HG03439 (cell line): ENCODE measurements at regions not wholly inside any gene's neighbourhood (a gene's known extent, or its start where the extent isn't known, plus 50 kb on each side); places are given as distances from the start of the nearest gene placed in this dataset.

Experiments used
- ATAC-seq: cut with Tn5 transposase; IDR thresholded peaks from one replicate; pipeline ENCODE4 v1.9.1; 2021; ENCODE audit warnings: mild to moderate bottlenecking, moderate library complexity; ENCODE audit not compliant: unreplicated experiment

GRCh38 chr3:99016452-99016851 is 115.0 kb upstream of the DCBLD2 start:
- ATAC-seq = no peak

DNA sequence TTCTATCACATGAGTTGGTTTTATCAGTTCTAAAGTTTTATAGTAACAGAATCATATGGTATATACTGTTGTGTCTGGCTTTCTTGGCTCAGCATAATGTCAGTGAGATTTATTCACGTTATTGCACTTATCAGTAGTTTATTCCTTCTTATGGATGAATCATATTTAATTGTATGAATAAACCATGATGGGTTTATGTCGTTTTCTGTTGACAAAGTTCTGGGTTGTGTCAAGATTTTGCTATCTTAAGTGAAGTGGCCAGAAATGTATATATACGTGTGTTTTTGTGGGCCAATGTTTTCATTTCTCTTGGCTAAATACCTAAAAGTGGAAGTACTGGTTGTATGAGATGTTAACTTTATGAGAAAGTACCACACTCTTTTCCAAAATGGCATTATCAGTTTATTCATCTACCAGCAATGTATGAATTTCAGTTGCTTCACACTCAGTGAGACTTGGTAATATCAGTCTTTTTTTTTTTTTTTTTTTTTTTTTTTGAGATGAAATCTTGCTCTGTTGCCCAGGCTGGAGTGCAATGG is 112.4 kb upstream of the DCBLD2 start:
- no peak for ATAC-seq

GRCh38 chr3:99013077-99013476 is 111.6 kb upstream of the DCBLD2 start:
- no peak for ATAC-seq

DNA sequence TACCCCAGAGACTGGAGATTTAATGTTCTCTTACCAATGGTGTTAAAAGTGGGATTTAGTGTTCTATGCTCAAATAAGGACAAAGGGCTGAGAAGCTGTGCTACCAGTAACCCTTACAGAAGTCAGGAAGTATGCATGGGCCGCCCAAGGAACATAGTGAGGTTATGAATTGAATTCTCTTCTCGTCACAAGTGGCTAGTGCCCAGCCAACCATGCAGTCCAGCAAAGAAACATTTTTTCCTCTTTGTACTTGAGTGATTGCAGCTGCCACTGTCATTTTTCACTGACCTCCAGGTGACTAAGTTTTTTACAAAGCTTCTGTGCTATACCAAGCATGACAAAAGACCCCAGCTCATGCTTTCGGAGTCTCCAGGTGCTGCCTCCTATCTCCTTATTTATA is 110.6 kb upstream of the DCBLD2 start:
- peak; percentile 91 for ATAC-seq

DNA sequence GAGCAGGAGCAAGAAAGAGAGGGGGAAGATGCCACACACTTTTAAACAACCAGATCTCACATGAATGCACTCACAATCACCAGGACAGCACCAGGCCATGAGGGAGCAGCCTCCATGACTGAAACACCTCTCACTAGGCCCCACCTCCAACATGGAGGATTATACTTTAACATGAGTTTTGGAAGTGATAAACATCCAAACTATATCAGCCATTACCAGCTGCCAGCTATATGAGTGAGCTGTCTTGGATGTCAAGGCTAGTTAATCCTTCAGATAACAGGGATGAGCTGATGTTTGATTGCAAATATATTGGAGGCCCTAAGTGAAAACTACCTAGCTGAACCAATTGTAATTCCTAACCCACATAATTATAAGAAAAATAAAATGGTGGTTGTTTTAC is 108.4 kb upstream of the DCBLD2 start:
- no peak for ATAC-seq

DNA sequence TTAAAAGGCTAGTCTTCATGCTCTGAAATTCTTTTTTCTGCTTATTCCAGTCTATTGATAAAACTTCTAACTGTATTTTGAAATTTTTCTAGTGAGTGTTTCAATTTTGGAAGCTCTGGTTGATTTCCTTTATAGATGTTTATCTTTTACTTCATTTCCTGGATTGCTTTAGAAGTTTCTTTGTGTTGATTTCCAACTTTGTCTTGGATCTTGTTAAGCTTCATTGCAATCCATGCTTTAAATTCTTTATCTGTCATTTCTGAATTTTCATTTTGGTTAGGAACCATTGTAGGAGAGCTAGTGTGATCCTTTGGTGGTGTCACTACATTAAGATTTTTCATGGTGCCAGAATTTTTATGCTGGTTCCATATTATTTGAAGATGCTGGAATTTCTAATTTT is 105.2 kb upstream of the DCBLD2 start:
- no peak for ATAC-seq

DNA sequence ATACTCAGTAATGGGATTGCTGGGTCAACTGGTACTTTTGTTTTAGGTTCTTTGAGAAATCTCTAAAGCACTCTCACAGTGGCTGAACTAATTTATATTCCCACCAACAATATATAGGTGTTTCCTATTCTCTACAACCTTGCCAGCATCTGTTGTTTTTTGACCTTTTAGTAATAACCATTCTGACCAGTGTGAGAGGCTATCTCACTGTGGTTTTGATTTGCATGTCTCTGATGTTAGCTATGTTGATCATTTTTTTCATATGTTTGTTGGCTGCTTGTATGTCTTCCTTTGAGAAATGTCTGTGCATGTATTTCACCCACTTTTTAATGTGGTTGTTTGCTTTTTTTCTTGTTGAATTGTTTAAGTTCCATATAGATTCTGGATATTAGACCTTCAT is 98.2 kb upstream of the DCBLD2 start:
- no peak for ATAC-seq

DNA sequence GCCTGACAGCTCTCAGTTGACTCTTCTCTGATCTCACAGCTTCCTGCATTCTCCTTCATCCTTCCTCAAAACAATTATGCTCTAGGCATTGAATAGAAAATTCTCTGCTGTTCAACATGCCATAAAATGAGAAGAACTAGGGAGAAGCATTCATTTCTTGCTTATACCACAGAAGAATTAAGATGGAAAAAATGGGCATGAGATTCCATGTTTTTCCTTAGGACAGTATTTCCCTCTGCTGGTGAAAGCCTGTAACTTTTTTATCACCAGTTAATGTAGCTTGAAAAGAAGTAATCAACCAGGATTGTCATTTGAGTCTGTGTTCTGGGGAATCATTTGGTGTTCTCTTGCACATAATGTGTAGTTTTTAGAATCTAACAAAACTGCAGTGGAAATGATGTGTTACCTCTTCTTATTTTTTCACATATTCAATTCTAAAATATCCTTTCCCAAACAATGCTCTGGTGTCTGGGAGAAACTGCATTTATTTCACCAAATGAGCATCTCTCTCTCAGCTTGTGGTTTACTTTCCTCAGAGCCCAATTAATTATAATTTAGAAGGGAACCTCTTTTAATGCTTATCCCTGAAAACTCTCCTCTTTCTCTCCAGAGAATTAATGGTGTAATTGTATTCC is 92.8 kb upstream of the DCBLD2 start:
- no peak for ATAC-seq

- no peak for ATAC-seq
Observed at GRCh38 chr3:98991393-98991792, 89.9 kb upstream of the DCBLD2 start.

DNA sequence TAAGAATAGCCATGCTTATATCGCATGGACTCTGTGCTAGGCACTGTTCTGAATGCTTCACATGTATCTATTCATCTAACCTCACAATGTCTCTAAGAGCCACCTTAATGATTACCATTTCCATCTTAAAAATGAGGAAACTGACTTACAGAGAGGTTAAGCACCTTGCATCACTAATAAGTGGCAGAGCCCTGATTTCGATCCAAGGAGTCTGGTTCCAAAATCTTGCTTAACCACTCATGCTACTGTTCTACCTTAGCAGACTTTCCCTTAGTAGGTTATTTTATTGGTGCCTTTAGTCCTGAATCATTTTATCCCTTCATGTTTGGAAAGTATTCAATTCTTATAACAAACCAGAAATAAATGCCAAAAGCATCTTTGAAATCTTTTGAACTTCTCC is 89.2 kb upstream of the DCBLD2 start:
- no peak for ATAC-seq

- ATAC-seq = no peak
Observed at GRCh38 chr3:98986073-98986472, 84.6 kb upstream of the DCBLD2 start.

GRCh38 chr3:98985431-98985830 is 83.9 kb upstream of the DCBLD2 start:
- ATAC-seq = no peak

DNA sequence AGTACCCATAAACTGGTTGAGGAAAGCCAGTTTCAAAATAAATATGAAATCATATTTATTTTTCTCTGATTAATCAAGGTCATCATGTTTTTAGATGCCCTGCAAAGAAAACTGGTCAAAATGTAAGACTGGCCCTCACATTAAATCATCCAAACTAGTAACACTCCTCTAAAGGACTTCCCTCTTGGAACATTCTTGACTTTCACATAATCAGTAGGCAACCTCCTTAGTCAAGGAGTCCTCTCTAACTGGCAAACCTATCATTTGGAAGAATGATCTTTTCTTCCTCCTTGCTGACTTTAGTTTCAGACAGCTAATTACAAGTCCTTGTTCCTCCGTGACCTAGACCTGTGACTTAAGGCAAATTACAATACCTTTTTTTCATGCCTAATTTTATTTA is 82.5 kb upstream of the DCBLD2 start:
- ATAC-seq = no peak

GRCh38 chr3:98982351-98982750 is 80.9 kb upstream of the DCBLD2 start:
- no peak for ATAC-seq

DNA sequence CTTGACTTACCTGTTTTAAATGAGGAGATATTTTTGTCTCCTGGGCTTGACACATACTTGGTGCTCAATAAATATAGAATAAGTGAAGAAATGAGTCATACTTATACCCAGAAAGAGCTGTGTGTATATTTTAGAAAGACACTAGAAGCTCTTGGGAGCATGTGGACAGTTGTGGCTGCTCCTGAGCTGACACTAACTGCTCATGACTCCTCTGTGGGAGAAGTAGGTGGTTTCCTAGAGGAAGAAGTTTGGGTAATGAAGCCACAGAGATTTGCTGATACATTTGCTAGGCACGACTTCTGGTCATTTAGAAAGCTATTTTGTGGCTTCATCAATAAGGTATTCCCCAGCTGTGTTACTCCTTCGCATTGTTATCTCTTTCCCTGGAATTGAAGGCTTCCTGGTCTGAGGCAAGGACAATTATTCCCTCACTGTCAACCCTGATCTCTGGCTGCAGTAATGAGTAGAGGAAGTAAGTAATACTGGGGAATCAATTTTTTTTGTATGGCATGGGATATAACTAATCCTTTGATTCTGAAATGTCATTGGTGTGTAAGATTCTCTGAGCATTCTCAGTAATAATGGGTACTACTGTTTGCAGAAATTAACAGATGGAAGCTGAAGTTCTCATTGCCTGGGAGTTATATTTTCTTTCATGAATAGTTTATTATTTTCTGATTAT is 79.6 kb upstream of the DCBLD2 start:
- peak; percentile 97 for ATAC-seq

DNA sequence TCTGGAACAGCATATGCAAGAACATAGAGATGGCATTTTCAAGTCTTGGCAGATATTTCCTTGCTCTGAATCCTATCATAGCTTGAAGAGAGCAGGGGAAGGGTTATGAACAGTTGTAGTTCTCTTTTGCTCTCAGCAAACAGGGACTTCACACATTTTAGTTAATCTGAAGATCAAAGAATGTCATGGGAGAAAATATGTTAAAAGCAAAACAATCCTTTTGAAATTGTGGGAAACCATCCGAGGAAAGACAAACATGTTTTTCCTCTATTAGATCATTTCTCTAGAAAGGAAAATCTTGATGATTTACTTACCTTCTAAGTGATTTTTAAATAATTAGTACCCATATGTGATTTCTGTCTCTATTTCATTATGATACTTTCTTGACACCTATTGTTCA is 77.8 kb upstream of the DCBLD2 start:
- no peak for ATAC-seq

- no peak for ATAC-seq
Observed at GRCh38 chr3:98978068-98978811, 76.7 kb upstream of the DCBLD2 start.

- ATAC-seq = no peak
Observed at GRCh38 chr3:98977520-98977919, 76.0 kb upstream of the DCBLD2 start.

DNA sequence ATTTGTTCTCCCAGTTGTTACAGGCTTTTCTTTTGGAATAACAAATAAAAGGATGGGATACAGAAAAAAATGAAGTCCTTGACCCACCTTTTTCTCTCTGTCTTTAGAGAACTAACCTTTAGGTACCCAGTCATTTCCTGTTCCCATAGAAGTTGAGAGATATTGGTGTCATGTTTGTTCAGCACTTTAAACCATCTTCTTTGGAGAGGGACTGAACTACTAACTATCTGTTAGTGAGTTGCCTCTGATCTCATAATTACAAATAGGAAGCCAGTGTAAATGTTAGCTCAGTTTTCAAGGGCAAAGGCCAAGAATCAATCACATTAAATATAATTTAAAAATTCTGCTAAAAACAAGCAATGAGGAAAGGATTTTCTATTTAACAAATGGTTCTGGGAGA is 72.9 kb upstream of the DCBLD2 start:
- ATAC-seq = no peak

- ATAC-seq = no peak
Observed at GRCh38 chr3:98972720-98973119, 71.2 kb upstream of the DCBLD2 start.

GRCh38 chr3:98972155-98972554 is 70.7 kb upstream of the DCBLD2 start:
- no peak for ATAC-seq

- ATAC-seq = no peak
Observed at GRCh38 chr3:98971169-98971681, 69.7 kb upstream of the DCBLD2 start.
